ENCODE measurements at regions not wholly inside any gene's neighbourhood (a gene's known extent, or its start where the extent isn't known, plus 50 kb on each side); places are given as distances from the start of the nearest gene placed in this dataset.

GRCh38 chr6:170072246-170072645, 218.6 kb downstream of the DLL1 start:
- TF ChIP-seq CTCF (IDR thresholded peaks at IDR 0.05) (no peak), POLR2A (IDR thresholded peaks at IDR 0.05) (no peak)
- no peak overlapping the region for H3K4me3 ChIP-seq
- intact Hi-C loops (cut with DNase I; ENCODE audit: low total_unique reads) = no loop called here
- no peak for DNase-seq
- no peaks in the 10 kb centered on the region for H3K36me3 ChIP-seq (ENCODE audit: low read depth, missing control alignments)
- no peaks in the 10 kb centered on the region for H3K9me3 ChIP-seq
- H3K27ac ChIP-seq = no peak overlapping the region
- H3K27me3 ChIP-seq = no peaks in the 10 kb centered on the region
- H3K4me1 ChIP-seq = no peaks in the 10 kb centered on the region
- 88 to 91% methylated on average over 11 of the region's 11 CpGs for WGBS, 2 donors

GRCh38 chr6:170069611-170070010, 221.3 kb downstream of the DLL1 start:
- no peak overlapping the region for H3K4me3 ChIP-seq
- 85 to 95% methylated on average over 3 of the region's 3 CpGs for WGBS, 2 donors
- no peaks in the 10 kb centered on the region for H3K9me3 ChIP-seq
- TF ChIP-seq CTCF (IDR thresholded peaks at IDR 0.05) (no peak), POLR2A (IDR thresholded peaks at IDR 0.05) (no peak)
- no peak overlapping the region for H3K27ac ChIP-seq
- H3K36me3 ChIP-seq (ENCODE audit: low read depth, missing control alignments) = no peaks in the 10 kb centered on the region
- H3K27me3 ChIP-seq = no peaks in the 10 kb centered on the region
- no peaks in the 10 kb centered on the region for H3K4me1 ChIP-seq
- no peak for DNase-seq
- intact Hi-C loops (cut with DNase I; ENCODE audit: low total_unique reads) = no loop called here

- Histone ChIP-seq H3K9me3 (no peaks in the 10 kb centered on the region), H3K4me1 (no peaks in the 10 kb centered on the region), H3K27me3 (no peaks in the 10 kb centered on the region), H3K36me3 (ENCODE audit: low read depth, missing control alignments) (no peaks in the 10 kb centered on the region), H3K27ac (no peak overlapping the region), H3K4me3 (no peak overlapping the region)
- intact Hi-C loops (cut with DNase I; ENCODE audit: low total_unique reads) = no loop called here
- no peak for DNase-seq
- TF ChIP-seq CTCF (IDR thresholded peaks at IDR 0.05) (no peak), POLR2A (IDR thresholded peaks at IDR 0.05) (no peak)
- 95 to 100% methylated on average over 3 to 7 of the region's 7 CpGs for WGBS, 2 donors
Observed at GRCh38 chr6:170068496-170068895, 222.4 kb downstream of the DLL1 start.

GRCh38 chr6:170067923-170068360, 222.9 kb downstream of the DLL1 start:
- no peaks in the 10 kb centered on the region for H3K27me3 ChIP-seq
- H3K36me3 ChIP-seq (ENCODE audit: low read depth, missing control alignments) = no peaks in the 10 kb centered on the region
- H3K9me3 ChIP-seq = no peaks in the 10 kb centered on the region
- H3K27ac ChIP-seq = no peak overlapping the region
- no peak for TF ChIP-seq CTCF (IDR thresholded peaks at IDR 0.05)
- TF ChIP-seq POLR2A (IDR thresholded peaks at IDR 0.05) = no peak
- H3K4me3 ChIP-seq = no peak overlapping the region
- no peaks in the 10 kb centered on the region for H3K4me1 ChIP-seq
- 90% methylated on average over 3 to 12 of the region's 12 CpGs for WGBS, 2 donors
- intact Hi-C loops (cut with DNase I; ENCODE audit: low total_unique reads) = no loop called here
- DNase-seq = no peak

GRCh38 chr6:170067181-170067641, 223.7 kb downstream of the DLL1 start:
- intact Hi-C loops (cut with DNase I; ENCODE audit: low total_unique reads) = no loop called here
- Histone ChIP-seq H3K9me3 (no peaks in the 10 kb centered on the region), H3K36me3 (ENCODE audit: low read depth, missing control alignments) (no peaks in the 10 kb centered on the region), H3K27ac (no peak overlapping the region), H3K27me3 (no peaks in the 10 kb centered on the region), H3K4me3 (no peak overlapping the region), H3K4me1 (no peaks in the 10 kb centered on the region)
- 26 to 36% methylated on average over 11 to 18 of the region's 18 CpGs for WGBS, 2 donors
- no peak for DNase-seq
- TF ChIP-seq CTCF (IDR thresholded peaks at IDR 0.05) (no peak), POLR2A (IDR thresholded peaks at IDR 0.05) (no peak)

Data from testis (tissue), 2 donors.